ENCODE measurements at regions not wholly inside any gene's neighbourhood (a gene's known extent, or its start where the extent isn't known, plus 50 kb on each side); places are given as distances from the start of the nearest gene placed in this dataset.

- no peak for DNase-seq (ENCODE audit: low spot score)
- no peak overlapping the region for H3K27ac ChIP-seq
- H3K4me1 ChIP-seq (ENCODE audit: control insufficient read depth in 1 of 2, low read depth in 2 of 2) = no peaks in the 10 kb centered on the region
- H3K4me3 ChIP-seq = no peak overlapping the region
- no peaks in the 10 kb centered on the region for H3K36me3 ChIP-seq
- no peaks in the 10 kb centered on the region for H3K27me3 ChIP-seq (replicated peaks; ENCODE audit: insufficient read depth)
- ATAC-seq (ENCODE audit: insufficient number of reproducible peaks, low FRiP score, low read depth) = no peak
- no peaks in the 10 kb centered on the region for H3K9me3 ChIP-seq
- no peak for TF ChIP-seq CTCF (IDR thresholded peaks at IDR 0.05)
Measured at GRCh38 chr16:5903153-5903552, 805.6 kb upstream of the EEF2KMT start.

GRCh38 chr16:5900046-5900445 is 802.5 kb upstream of the EEF2KMT start:
- Histone ChIP-seq H3K9me3 (no peaks in the 10 kb centered on the region), H3K27me3 (replicated peaks; ENCODE audit: insufficient read depth) (no peaks in the 10 kb centered on the region), H3K4me3 (no peak overlapping the region), H3K36me3 (no peaks in the 10 kb centered on the region), H3K27ac (no peak overlapping the region), H3K4me1 (ENCODE audit: control insufficient read depth in 1 of 2, low read depth in 2 of 2) (no peaks in the 10 kb centered on the region)
- no peak for TF ChIP-seq CTCF (IDR thresholded peaks at IDR 0.05)
- ATAC-seq (ENCODE audit: insufficient number of reproducible peaks, low FRiP score, low read depth) = no peak
- no peak for DNase-seq (ENCODE audit: low spot score)

GRCh38 chr16:5895976-5896375 is 798.4 kb upstream of the EEF2KMT start:
- H3K4me3 ChIP-seq = no peak overlapping the region
- no peaks in the 10 kb centered on the region for H3K27me3 ChIP-seq (replicated peaks; ENCODE audit: insufficient read depth)
- no peak overlapping the region for H3K27ac ChIP-seq
- TF ChIP-seq CTCF (IDR thresholded peaks at IDR 0.05) = no peak
- H3K9me3 ChIP-seq = no peaks in the 10 kb centered on the region
- no peaks in the 10 kb centered on the region for H3K4me1 ChIP-seq (ENCODE audit: control insufficient read depth in 1 of 2, low read depth in 2 of 2)
- no peak for ATAC-seq (ENCODE audit: insufficient number of reproducible peaks, low FRiP score, low read depth)
- H3K36me3 ChIP-seq = no peaks in the 10 kb centered on the region
- no peak for DNase-seq (ENCODE audit: low spot score)

- H3K27me3 ChIP-seq (replicated peaks; ENCODE audit: insufficient read depth) = no peaks in the 10 kb centered on the region
- H3K36me3 ChIP-seq = no peaks in the 10 kb centered on the region
- DNase-seq (ENCODE audit: low spot score) (no peak), ATAC-seq (ENCODE audit: insufficient number of reproducible peaks, low FRiP score, low read depth) (no peak)
- no peak for TF ChIP-seq CTCF (IDR thresholded peaks at IDR 0.05)
- H3K4me1 ChIP-seq (ENCODE audit: control insufficient read depth in 1 of 2, low read depth in 2 of 2) = no peaks in the 10 kb centered on the region
- H3K4me3 ChIP-seq = no peak overlapping the region
- no peaks in the 10 kb centered on the region for H3K9me3 ChIP-seq
- H3K27ac ChIP-seq = no peak overlapping the region
Measured at GRCh38 chr16:5895137-5895536, 797.5 kb upstream of the EEF2KMT start.

- Histone ChIP-seq H3K36me3 (no peaks in the 10 kb centered on the region), H3K4me3 (no peak overlapping the region), H3K4me1 (ENCODE audit: control insufficient read depth in 1 of 2, low read depth in 2 of 2) (no peaks in the 10 kb centered on the region), H3K27ac (no peak overlapping the region), H3K27me3 (replicated peaks; ENCODE audit: insufficient read depth) (no peaks in the 10 kb centered on the region), H3K9me3 (no peaks in the 10 kb centered on the region)
- ATAC-seq (ENCODE audit: insufficient number of reproducible peaks, low FRiP score, low read depth) (no peak), DNase-seq (ENCODE audit: low spot score) (no peak)
- TF ChIP-seq CTCF (IDR thresholded peaks at IDR 0.05) = no peak
Measured at GRCh38 chr16:5891296-5891695, 793.7 kb upstream of the EEF2KMT start.

Measured in thoracic aorta (tissue), 2 donors.